Activated naive CD4-positive, alpha-beta T cell treated with anti-CD3 and anti-CD28 coated beads, Interleukin-2, amount 50 U/mL, for 24 hours (primary cell): ENCODE measurements at regions not wholly inside any gene's neighbourhood (a gene's known extent, or its start where the extent isn't known, plus 50 kb on each side); places are given as distances from the start of the nearest gene placed in this dataset.

ENCODE experiments used
- H3K27ac Mint-ChIP-seq: one replicate; pipeline ENCODE4 v1.8.0; 2021; ENCODE audit warnings: mild to moderate bottlenecking, mixed read lengths
- H3K27me3 Mint-ChIP-seq: one replicate; pipeline ENCODE4 v1.8.0; 2021; ENCODE audit warnings: mixed read lengths
- H3K36me3 Mint-ChIP-seq: one replicate; pipeline ENCODE4 v1.8.0; 2021; ENCODE audit warnings: mixed read lengths
- H3K4me1 Mint-ChIP-seq: one replicate; pipeline ENCODE4 v1.8.0; 2021; ENCODE audit warnings: mixed read lengths
- H3K4me3 Mint-ChIP-seq: one replicate; pipeline ENCODE4 v1.8.0; 2021; ENCODE audit warnings: mild to moderate bottlenecking, mixed read lengths
- H3K9me3 Mint-ChIP-seq: one replicate; pipeline ENCODE4 v1.8.0; 2021; ENCODE audit warnings: mixed read lengths

GRCh38 chr20:59376109-59376841, 75.9 kb downstream of the EDN3 start:
- H3K27me3 Mint-ChIP-seq: peaks cover 3% of the 10 kb centered on the region
- no peak overlapping the region for H3K27ac Mint-ChIP-seq
- H3K9me3 Mint-ChIP-seq: no peaks in the 10 kb centered on the region
- H3K4me3 Mint-ChIP-seq: no peak overlapping the region
- no peaks in the 10 kb centered on the region for H3K36me3 Mint-ChIP-seq
- peaks cover 8% of the 10 kb centered on the region for H3K4me1 Mint-ChIP-seq

DNA sequence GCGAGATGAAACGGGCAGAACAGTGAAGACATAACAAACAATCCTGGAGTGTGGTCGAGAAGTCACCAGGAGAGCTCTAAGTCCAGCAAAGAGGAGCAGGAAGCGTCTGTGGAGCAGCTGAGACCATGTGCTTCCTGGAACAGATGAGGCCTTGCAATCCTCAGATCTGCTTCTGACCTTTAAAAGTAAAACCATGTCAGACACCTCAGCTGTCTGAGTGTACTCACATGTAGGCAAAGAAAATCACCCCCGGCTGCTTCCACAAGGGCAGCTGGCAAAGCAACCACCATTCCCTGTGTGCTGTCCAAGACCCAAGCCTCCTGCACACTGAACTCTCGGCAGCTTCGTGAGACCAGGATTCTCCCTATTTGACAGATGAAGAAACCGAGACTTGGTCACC, 76.6 kb downstream of the EDN3 start:
- no peak overlapping the region for H3K27ac Mint-ChIP-seq

DNA sequence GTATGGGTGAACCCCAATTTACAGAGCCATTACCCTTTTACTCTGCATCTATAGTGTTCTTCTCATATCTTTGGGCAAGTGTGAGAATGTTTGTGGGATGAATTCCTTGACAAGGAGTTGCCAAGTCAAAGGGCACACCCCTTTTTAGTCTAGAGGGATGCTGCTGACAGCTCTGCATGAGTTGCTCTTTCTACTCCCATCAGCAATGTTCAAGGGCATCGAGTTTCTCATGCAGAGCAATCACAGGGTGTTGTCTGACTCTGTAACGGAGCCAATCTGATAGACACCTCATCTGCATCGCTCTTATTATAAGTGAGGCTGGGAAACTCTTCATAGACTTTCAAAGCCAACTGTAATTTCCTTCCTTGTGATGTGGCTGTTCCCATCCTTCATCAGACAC, 77.4 kb downstream of the EDN3 start:
- no peak overlapping the region for H3K27ac Mint-ChIP-seq
- H3K4me3 Mint-ChIP-seq: no peak overlapping the region
- H3K4me1 Mint-ChIP-seq: peaks cover 8% of the 10 kb centered on the region
- H3K36me3 Mint-ChIP-seq: no peaks in the 10 kb centered on the region
- H3K9me3 Mint-ChIP-seq: no peaks in the 10 kb centered on the region
- peaks cover 3% of the 10 kb centered on the region for H3K27me3 Mint-ChIP-seq

More for the DNA sequence above, 76.6 kb downstream of the EDN3 start:
- H3K4me3 Mint-ChIP-seq: no peak overlapping the region
- no peaks in the 10 kb centered on the region for H3K36me3 Mint-ChIP-seq
- H3K27me3 Mint-ChIP-seq: peaks cover 3% of the 10 kb centered on the region
- H3K4me1 Mint-ChIP-seq: peaks cover 8% of the 10 kb centered on the region
- no peaks in the 10 kb centered on the region for H3K9me3 Mint-ChIP-seq

DNA sequence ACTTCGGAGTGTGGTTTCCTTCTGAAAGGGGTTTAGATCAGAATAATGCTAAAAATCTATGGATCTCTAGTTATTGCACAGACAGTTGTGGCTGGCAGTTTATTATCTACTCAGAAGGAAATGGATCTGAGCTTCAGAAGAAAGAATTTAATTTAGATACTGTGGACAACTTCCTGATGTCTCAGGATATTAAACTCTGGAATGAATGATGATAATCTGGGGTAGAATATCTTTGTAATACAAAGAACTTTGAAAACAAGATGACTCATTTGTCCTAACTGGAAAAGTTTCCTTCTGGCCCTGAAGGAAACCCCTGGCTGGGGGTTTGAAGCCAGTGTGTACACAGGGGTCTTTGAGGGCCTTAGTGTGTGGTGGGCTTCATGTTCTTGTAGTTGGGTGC, 78.0 kb downstream of the EDN3 start:
- H3K27me3 Mint-ChIP-seq: no peaks in the 10 kb centered on the region
- no peaks in the 10 kb centered on the region for H3K9me3 Mint-ChIP-seq
- H3K4me1 Mint-ChIP-seq: peaks cover 8% of the 10 kb centered on the region
- no peak overlapping the region for H3K27ac Mint-ChIP-seq
- H3K4me3 Mint-ChIP-seq: no peak overlapping the region
- H3K36me3 Mint-ChIP-seq: no peaks in the 10 kb centered on the region

- H3K4me3 Mint-ChIP-seq: no peak overlapping the region
- no peaks in the 10 kb centered on the region for H3K9me3 Mint-ChIP-seq
- H3K36me3 Mint-ChIP-seq: no peaks in the 10 kb centered on the region
- no peak overlapping the region for H3K27ac Mint-ChIP-seq
- H3K27me3 Mint-ChIP-seq: no peaks in the 10 kb centered on the region
- H3K4me1 Mint-ChIP-seq: peaks cover 8% of the 10 kb centered on the region
These were observed 78.6 kb downstream of the EDN3 start for GRCh38 chr20:59378966-59379365.

DNA sequence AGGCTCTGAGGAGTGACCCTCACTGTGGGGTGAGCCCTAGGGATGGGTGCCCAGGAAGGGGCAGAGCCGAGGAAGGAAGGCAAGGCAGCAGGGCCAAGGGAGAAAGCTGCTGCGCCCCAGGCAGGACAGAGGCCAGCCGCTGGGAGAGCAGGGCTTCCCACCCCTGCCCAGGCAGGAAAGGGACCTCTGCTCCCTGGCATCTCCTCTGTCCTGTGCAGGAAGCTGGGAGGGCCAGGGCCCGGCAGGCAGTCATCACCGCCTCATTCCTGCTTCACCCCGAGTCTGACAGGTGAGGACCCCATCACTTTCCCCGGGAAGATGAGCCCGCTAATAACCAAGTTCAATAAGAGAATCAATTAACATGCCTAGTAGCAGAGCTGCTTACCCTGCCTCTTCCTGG, 81.3 kb downstream of the EDN3 start:
- H3K4me1 Mint-ChIP-seq: peaks cover 16% of the 10 kb centered on the region
- no peaks in the 10 kb centered on the region for H3K27me3 Mint-ChIP-seq
- no peak overlapping the region for H3K4me3 Mint-ChIP-seq
- H3K27ac Mint-ChIP-seq: no peak overlapping the region
- H3K36me3 Mint-ChIP-seq: no peaks in the 10 kb centered on the region
- H3K9me3 Mint-ChIP-seq: no peaks in the 10 kb centered on the region

DNA sequence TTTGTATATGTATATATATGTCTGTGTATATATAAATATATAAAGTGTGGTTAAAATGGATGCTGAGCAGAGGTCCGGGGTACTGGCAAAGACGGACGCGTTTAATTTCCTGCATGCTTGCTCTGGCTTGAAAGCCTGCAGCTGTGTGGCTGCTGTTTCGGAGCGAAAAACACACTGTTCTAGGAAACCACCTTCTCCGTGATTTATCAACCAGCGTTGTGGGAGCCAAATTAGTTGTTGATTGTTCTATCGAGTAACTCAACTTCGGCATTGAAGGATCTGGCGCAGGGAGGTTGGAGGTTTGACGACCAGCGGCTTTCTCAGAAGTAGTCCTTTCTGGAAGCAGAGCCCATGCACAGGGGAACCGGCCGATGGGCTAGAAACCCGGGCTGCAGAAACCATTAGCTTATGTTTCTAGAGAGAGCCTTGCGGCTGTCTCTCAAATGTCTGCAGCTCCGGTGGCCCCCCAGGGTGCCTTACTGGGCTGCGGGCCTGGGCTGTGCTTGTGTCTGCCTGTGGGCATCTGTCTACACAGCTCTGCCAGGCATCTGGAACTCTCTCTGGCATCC, 81.8 kb downstream of the EDN3 start:
- Mint-ChIP-seq H3K4me1 (peaks cover 16% of the 10 kb centered on the region), H3K27ac (no peak overlapping the region), H3K4me3 (no peak overlapping the region), H3K27me3 (no peaks in the 10 kb centered on the region), H3K9me3 (no peaks in the 10 kb centered on the region), H3K36me3 (no peaks in the 10 kb centered on the region)

DNA sequence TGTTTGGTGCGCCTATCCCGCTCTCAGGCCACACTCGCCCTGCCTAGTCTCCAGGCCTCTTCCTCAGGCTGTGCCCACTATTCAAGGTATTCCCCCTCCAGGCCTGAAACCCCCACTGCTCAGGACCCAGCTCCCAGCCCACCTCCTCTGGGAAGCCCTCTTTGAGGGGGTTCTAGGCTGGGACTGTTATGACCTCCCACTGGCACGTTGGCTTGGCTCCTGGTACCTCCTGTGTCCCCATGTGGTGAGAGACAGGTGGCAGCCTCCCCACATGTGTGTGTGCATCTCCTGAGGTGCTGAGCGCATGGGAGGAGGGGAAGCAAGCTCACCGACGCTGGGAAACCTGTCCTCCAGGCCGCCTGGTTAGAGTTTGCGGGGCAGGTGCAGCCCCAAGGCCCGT, 82.5 kb downstream of the EDN3 start:
- no peak overlapping the region for H3K27ac Mint-ChIP-seq
- H3K4me3 Mint-ChIP-seq: no peak overlapping the region
- no peaks in the 10 kb centered on the region for H3K9me3 Mint-ChIP-seq
- H3K4me1 Mint-ChIP-seq: peaks cover 12% of the 10 kb centered on the region
- H3K27me3 Mint-ChIP-seq: no peaks in the 10 kb centered on the region
- H3K36me3 Mint-ChIP-seq: no peaks in the 10 kb centered on the region

GRCh38 chr20:59385038-59385437, 84.6 kb downstream of the EDN3 start:
- peaks cover 8% of the 10 kb centered on the region for H3K4me1 Mint-ChIP-seq
- no peaks in the 10 kb centered on the region for H3K36me3 Mint-ChIP-seq
- H3K27ac Mint-ChIP-seq: no peak overlapping the region
- no peaks in the 10 kb centered on the region for H3K27me3 Mint-ChIP-seq
- no peaks in the 10 kb centered on the region for H3K9me3 Mint-ChIP-seq
- no peak overlapping the region for H3K4me3 Mint-ChIP-seq

- Mint-ChIP-seq H3K27me3 (no peaks in the 10 kb centered on the region), H3K36me3 (no peaks in the 10 kb centered on the region), H3K4me3 (no peak overlapping the region), H3K27ac (no peak overlapping the region), H3K4me1 (peaks cover 8% of the 10 kb centered on the region), H3K9me3 (no peaks in the 10 kb centered on the region)
These were observed 85.1 kb downstream of the EDN3 start for GRCh38 chr20:59385480-59385879.

GRCh38 chr20:59386809-59387208, 86.4 kb downstream of the EDN3 start:
- Mint-ChIP-seq H3K36me3 (no peaks in the 10 kb centered on the region), H3K27ac (peak overlapping the region; percentile 74), H3K27me3 (no peaks in the 10 kb centered on the region), H3K4me1 (peaks cover 8% of the 10 kb centered on the region), H3K9me3 (no peaks in the 10 kb centered on the region), H3K4me3 (no peak overlapping the region)

DNA sequence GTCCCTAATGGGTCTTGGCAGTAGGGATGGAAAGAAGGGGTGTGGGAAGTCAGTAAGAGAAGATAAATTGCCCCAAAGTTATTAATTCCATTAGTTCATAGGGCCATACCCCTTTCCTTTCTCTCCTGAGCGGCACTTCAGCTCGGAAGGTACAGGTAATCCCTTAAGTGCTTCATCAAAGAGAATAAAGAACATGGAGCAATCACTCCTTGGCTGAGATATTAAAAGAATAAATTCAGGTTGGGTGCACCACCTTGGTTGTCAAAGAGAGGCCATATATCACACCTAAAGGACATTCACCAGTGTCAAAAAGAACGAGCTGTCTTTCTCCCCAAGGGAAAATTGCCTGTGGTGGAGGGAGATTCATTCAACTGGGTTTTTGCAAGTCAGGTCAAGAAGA, 87.5 kb downstream of the EDN3 start:
- H3K4me3 Mint-ChIP-seq: no peak overlapping the region
- peaks cover 8% of the 10 kb centered on the region for H3K4me1 Mint-ChIP-seq
- H3K27me3 Mint-ChIP-seq: no peaks in the 10 kb centered on the region
- H3K27ac Mint-ChIP-seq: no peak overlapping the region
- no peaks in the 10 kb centered on the region for H3K36me3 Mint-ChIP-seq
- H3K9me3 Mint-ChIP-seq: no peaks in the 10 kb centered on the region

DNA sequence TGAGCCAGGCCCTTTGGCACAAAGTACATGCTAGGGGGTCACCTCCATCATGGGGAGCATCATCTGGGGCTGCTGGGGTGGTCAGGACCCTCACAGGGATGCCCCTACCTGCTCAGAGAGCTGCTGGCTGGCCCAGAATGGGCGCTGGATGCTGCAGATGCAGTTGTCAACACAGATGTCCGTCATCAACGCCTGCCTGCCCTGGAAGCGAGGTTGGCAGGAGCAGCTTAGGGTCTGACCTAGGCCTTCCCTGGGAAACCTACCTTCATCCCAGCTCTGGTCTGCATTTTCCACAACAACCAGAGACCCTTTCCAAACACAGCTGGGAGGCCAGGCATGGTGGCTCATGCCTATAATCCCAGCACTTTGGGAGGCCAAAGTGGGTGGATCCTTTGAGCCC, 88.0 kb downstream of the EDN3 start:
- peaks cover 8% of the 10 kb centered on the region for H3K4me1 Mint-ChIP-seq
- H3K27ac Mint-ChIP-seq: no peak overlapping the region
- H3K4me3 Mint-ChIP-seq: no peak overlapping the region
- H3K9me3 Mint-ChIP-seq: no peaks in the 10 kb centered on the region
- H3K27me3 Mint-ChIP-seq: no peaks in the 10 kb centered on the region
- H3K36me3 Mint-ChIP-seq: no peaks in the 10 kb centered on the region

DNA sequence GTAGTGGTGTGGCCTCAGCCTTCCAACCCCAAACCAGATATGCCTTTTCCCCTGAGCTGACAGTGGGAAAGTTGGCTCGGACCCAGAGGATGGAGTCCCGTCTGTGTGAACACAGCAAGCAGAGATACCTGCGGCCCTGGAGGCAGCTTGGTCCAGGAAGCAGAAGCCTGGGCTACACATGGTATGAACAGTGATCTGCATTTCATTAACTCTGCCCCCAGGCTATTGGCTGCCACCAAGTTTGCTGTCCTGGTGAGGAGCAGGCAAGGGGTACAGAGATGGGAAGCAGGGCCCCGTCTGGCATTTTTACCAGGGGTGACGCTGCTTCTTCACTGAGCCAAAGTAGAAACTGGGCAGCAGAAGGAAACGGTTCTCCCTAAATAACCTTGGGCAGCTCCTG, 90.0 kb downstream of the EDN3 start:
- Mint-ChIP-seq H3K4me1 (peaks cover 6% of the 10 kb centered on the region), H3K27ac (no peak overlapping the region), H3K36me3 (no peaks in the 10 kb centered on the region), H3K4me3 (no peak overlapping the region), H3K9me3 (no peaks in the 10 kb centered on the region), H3K27me3 (no peaks in the 10 kb centered on the region)

- H3K27ac Mint-ChIP-seq: no peak overlapping the region
- H3K36me3 Mint-ChIP-seq: no peaks in the 10 kb centered on the region
- no peak overlapping the region for H3K4me3 Mint-ChIP-seq
- H3K9me3 Mint-ChIP-seq: no peaks in the 10 kb centered on the region
- H3K4me1 Mint-ChIP-seq: no peaks in the 10 kb centered on the region
- no peaks in the 10 kb centered on the region for H3K27me3 Mint-ChIP-seq
These were observed 91.6 kb downstream of the EDN3 start for GRCh38 chr20:59391975-59392374.

DNA sequence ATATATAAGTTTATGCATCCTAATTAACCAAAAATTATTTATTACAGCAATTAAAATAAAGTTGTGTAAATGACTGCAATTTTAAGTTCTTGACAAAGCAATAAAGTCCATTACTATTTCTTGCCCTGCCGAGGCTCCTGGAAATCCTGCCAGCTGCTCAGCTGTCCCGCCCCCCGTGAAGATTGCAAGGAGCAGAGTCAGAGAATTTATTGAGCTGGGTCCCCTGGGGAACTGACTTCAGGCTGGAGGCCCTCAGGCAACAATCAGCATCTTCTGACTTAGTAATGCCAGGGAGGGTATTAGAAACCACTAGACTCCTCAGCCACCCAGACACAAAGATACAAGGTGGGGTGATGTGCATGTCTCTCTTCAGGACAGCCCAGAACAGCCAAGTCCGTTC, 92.3 kb downstream of the EDN3 start:
- Mint-ChIP-seq H3K9me3 (no peaks in the 10 kb centered on the region), H3K36me3 (no peaks in the 10 kb centered on the region), H3K4me1 (no peaks in the 10 kb centered on the region), H3K27ac (no peak overlapping the region), H3K27me3 (no peaks in the 10 kb centered on the region), H3K4me3 (no peak overlapping the region)

GRCh38 chr20:59393142-59393541, 92.7 kb downstream of the EDN3 start:
- no peak overlapping the region for H3K27ac Mint-ChIP-seq
- no peaks in the 10 kb centered on the region for H3K27me3 Mint-ChIP-seq
- no peaks in the 10 kb centered on the region for H3K36me3 Mint-ChIP-seq
- H3K4me1 Mint-ChIP-seq: no peaks in the 10 kb centered on the region
- H3K9me3 Mint-ChIP-seq: no peaks in the 10 kb centered on the region
- no peak overlapping the region for H3K4me3 Mint-ChIP-seq
